Activated T-helper 1 cell treated with Interleukin-2 at 50 U/mL for 16 hours (primary cell): ENCODE measurements at regions not wholly inside any gene's neighbourhood (a gene's known extent, or its start where the extent isn't known, plus 50 kb on each side); places are given as distances from the start of the nearest gene placed in this dataset.

Source experiments
- DNase-seq: peaks from one replicate; pipeline ENCODE4 v3.0.0-alpha.2; 2020; ENCODE audit warnings: low read depth

DNA sequence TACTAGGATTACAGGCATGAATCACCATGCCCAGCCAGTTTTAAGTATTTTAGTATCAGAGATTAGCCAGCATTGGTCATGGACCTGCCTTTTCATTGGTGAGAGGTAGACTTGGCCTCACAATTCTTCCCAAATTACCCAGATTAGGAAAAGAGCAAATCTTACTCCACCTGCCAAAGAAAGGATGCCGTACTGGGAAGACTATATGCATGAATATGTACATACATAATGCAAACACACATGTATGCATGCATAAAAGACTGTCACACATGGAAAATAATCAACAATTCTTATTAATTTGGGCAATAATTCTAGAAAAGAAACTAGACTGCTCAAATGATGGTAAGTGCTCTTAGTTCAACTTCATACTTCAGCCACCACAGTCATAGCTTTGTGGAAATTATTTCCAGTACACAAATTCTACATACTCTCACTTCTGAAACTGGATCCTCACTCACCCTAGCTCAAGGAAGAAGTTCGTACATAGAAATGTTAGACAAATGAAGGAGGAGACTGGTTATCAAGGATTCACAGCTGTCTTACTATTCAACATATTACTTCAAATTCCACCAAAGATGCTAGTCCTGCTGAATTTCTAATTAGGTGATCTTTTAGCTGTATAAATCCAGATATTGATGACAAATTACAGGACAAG, 73.7 kb downstream of the MINAR2 start:
- no peak for DNase-seq

DNA sequence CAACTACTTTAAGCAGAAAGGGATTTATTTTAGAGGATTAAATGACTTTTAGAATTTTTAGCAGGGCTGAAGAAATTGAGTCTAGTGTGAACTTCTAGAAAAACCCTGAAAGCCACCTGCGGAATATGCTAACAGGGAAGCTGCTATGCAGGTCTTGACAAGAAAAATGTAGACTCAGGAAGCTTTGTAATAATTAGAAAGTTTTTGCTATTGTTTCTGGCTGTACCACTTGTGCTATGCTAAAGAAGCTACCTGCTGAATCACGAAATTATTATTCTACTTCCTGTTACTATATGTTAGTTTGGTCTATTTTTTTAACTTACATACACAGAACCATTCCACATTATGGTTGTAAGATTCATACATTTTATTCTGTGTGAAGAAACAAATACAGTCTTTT, 74.0 kb upstream of the CHSY3 start:
- DNase-seq, result no peak

DNA sequence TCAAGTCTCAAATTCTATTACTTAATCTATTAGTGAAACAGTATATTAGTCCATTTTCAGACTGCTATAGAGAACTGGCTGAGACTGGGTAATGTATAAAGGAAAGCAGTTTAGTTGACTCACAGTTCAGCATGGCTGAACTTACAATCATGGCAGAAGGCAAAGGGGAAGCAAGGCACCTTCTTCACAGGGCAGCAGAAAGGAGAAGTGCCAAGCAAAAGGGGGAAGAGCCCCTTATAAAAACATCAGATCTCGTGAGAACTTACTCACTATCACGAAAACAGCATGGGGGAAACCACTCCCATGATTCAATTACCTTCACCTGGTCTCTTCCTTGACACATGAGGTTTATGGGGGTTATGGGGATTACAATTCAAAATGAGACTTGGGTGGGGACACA, 67.9 kb upstream of the CHSY3 start:
- DNase-seq, result no peak

DNA sequence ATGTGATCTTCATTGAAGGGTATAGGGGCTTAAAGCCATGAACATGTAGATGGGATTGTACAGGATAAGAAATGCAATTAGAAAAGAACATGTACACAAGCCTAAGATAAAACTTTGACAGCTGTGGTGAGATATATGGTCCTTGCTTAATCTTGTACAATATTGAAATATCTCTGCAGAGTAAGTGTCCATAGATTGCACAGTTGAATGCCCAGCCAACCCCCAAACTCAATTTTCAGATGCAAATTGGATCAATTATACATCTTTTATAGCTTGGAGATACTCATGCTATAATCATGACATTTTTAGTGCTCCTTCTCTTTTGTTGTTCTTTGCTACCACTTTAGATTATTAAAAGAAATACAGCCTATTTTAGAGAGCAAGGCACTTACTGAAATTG, 59.5 kb upstream of the CHSY3 start:
- DNase-seq, result no peak

DNA sequence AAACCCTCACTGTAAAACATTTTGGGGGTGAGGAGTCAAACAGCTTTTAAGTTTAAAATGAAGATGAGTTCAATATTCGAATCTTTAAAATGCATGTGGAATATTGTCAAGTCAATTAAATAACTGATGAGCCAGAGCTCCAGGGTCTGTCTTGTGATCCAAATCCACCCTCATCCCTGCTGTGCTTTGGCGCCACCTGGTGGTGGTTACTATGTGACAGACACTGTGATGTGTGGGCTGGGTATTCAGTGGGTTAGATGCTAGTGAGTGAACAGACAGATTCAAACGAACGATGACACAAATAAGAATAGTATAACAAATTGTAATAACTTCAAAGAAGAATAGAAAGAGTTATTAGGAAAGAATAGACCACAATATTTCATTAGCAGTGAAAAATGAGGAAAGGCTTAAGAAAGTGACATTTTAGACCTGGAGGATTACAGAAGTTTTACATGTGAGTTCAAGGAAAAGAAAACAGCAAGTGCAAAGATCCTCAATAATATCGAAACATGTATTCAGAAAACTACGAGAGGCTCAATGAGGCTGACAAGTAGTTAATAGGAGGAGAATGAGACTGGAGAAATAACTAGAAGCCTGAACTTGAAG, 51.4 kb upstream of the CHSY3 start:
- DNase-seq, result peak; percentile 31

DNA sequence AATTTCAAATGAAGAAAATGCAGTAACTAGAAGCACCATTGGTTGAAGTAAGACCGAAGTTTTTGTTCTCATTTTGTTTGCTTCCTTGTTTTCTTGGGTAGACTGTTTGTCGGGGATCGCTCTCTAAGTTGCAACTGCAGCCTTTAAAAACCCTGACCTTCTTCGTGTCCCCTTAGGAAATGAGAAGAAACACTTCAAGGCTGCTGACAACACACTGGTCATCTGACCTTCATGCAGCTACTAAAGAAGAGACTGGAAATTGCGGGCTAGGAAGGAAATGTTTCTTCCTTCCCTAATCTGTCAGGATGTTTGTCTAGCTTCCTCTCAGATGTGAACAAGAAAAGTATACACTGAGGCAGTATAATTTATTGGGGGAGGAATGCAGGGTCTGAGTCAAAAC, 50.7 kb upstream of the CHSY3 start:
- DNase-seq, result no peak
